HG03045 (cell line): ENCODE measurements at regions not wholly inside any gene's neighbourhood (a gene's known extent, or its start where the extent isn't known, plus 50 kb on each side); places are given as distances from the start of the nearest gene placed in this dataset.
"Not testable (repeated sequence)": the region's sequence is repeated elsewhere in the genome, so short reads cannot be mapped to it uniquely, and the experiment has no call there.

Experiments
- ATAC-seq: cut with Tn5 transposase; IDR thresholded peaks from one replicate; pipeline ENCODE4 v1.9.1; 2021; ENCODE audit warnings: mild to moderate bottlenecking, moderate library complexity; ENCODE audit not compliant: unreplicated experiment

DNA sequence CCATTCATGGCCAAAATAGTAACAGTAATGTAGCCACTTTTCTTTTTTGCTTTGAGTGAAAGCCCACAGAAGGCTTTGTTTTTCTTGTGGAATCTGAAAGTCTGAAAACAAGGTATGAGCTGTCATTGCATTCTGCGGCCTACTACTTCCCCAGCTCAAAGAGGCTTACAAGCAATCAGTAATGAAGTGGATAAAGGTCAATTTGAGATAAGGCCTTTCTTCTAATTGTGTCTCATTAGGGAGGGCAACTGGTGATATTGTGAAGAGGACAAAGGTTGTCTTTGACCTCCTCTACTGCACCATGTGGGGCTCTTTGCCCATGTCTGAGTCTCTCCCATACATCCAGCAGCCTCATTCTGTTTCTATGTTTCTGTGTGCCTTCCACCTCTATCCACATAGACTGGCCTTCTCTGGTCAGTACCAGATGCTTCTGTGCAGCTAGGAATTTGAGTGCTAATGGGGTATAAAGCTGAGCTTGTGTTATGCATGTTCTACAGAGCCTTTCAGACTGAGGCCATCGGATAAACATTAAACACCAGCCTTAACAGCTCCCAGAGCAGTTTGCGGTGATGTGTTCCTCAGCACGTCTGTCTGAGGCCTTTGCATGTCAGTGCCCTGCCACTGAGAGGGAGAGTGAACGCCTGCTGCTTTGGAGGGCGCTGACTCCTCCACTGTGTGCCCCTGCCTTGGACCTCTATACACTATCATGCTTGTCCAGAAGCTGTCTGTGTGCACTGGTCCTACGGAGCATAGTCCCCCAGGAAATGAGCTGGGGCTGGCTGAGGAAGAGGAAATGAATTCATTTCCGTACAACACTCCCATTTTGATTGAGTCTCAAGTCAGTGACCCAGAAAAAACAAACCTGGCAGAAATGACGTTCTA lies 80.2 kb downstream of the SH2D1A start:
- no peak for ATAC-seq

DNA sequence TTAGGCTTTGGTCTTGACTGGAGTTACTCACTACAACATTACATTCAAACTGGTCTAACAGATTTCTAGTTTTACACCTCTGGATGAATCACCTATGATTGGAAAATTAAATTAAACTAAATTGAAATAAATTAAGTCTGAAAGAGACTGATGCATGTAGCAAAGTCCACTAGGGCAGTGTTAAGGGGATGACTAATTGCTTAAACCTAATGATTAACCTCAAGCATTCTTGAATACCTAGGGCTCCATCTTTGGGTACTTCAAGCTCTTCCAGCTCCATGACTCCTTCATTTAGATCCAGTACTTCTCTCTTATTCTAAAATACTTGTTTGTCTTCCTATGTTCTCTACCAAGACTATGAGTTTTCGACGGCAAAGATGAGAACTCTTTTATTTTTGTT lies 86.8 kb downstream of the SH2D1A start:
- ATAC-seq: no peak

DNA sequence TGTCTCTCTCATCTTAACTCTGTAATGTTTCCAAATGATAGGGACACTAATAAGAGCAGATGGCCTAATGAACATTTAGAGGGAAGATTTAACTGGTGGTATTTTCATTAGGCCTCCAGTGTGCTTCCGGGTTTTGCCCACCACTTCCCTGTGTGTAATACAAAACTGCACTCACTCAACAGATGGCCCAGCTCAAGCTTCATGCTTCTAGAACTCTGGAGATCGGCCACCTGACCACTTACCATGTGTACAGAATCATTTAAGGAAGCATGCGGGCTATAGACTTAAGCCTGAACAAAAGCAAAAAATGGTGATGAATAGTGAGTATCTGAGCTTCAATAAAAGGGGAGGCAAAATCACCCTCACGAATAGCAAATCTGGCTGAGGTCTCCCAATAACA lies 89.3 kb downstream of the SH2D1A start:
- ATAC-seq: no peak

GRCh38 chrX:124440695-124441094 lies 94.3 kb downstream of the SH2D1A start:
- ATAC-seq: no peak

GRCh38 chrX:124441971-124442590 lies 95.7 kb downstream of the SH2D1A start:
- no peak for ATAC-seq

DNA sequence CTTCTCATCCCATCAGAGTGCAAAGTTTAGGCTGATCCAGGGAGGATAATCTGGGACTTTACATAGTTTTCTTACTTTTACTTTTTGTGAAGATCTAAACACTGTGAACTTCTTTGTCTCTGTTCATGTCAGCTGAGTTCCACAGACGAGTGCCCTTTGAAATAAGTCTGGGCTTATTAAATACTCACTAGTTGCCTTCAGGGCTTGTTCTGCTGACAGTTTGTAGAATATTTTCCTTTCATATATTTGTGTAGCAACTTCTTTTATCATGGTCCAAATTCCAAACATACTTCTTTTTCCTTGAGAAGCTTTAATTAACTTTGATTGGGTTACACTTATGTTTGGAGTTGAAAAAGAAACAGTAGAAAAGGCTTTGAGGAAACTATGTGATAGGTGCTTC lies 109.6 kb downstream of the SH2D1A start:
- ATAC-seq: no peak

- ATAC-seq: not testable (repeated sequence)
These were observed 113.5 kb downstream of the SH2D1A start for GRCh38 chrX:124459851-124460250.

DNA sequence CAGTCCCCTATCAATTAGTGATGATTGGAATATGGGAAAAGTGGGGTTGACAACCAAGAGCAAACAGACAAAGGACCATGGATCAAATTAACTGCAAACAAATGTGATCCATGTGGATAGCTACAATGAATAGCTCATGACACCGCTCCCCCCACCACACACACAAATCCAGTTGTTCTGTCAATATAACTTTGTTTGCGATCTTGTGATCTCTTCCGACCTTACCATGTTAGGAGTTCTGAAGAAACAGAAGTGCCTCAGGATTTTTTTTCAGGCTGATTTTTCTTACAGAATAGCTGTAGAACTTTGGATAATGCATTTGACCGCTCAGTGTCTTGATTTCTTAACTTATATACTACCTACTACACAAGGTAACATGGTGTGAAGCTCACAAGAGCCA lies 116.6 kb downstream of the SH2D1A start:
- no peak for ATAC-seq

- ATAC-seq: no peak
These were observed 120.8 kb downstream of the SH2D1A start for GRCh38 chrX:124467202-124467601.

DNA sequence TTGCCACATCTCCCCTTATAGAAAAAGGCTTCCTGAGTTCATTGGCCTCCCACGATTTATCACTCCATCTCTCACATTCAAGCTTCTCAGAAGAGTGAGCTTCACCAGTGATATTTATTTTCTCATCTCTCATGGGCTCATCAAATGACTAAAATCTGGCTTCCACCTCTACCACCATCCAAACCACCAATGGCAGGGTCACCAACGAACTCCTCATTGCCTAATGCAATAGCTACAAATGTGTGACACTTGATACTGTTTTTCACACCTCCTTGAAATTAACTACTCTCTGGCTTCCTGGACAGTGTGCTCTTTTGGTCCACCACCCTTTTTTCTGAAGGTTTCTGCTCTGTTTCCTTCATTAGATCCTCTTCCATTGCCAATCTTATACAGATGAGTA lies 129.0 kb downstream of the SH2D1A start:
- no peak for ATAC-seq

GRCh38 chrX:124476562-124476961 lies 130.2 kb downstream of the SH2D1A start:
- ATAC-seq: no peak

- no peak for ATAC-seq
These were observed 131.7 kb downstream of the SH2D1A start for GRCh38 chrX:124478046-124478445.

- no peak for ATAC-seq
These were observed 142.2 kb downstream of the SH2D1A start for GRCh38 chrX:124488412-124489161.

DNA sequence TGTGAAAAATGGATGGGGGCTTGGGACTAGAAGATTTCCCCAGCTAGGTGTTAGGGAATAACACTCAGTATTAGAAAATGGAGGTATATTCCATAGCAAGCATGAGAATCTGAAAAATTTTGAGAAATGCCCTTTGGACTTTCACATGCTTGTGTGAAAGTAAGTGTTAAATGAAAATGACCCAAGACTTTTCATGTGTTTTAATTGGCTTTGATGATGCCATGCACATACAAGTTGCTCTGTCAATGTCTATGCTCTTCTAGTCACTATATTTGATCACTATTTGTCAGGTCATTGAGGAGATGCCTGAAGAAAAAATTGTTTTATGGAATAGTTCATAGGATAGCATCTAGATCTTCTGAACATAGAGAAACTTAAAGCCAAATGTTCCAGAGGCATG lies 147.6 kb downstream of the SH2D1A start:
- ATAC-seq: no peak

GRCh38 chrX:124497386-124497785 lies 151.0 kb downstream of the SH2D1A start:
- ATAC-seq: no peak

- no peak for ATAC-seq
These were observed 155.2 kb downstream of the SH2D1A start for GRCh38 chrX:124501586-124501985.

- no peak for ATAC-seq
These were observed 155.8 kb downstream of the SH2D1A start for GRCh38 chrX:124502166-124502565.

DNA sequence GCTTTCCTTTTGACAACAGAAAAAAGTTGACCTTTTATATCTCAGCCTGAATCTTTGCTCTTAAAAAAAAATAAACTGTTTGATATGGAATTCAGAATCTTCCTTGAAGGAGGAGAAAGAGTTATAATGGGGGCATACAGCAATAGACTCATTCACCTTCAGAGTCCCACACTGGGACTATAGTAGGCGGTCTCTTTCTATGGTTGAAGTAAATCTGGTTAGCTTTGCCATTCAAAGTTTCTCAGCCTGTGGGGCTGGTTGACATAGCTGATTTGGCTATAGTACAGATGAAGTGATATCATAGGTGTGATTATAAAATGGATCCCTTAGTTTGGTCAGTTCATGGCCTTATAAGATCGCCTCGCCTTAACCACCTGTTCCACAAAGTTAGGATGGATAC lies 156.2 kb downstream of the SH2D1A start:
- ATAC-seq: no peak

DNA sequence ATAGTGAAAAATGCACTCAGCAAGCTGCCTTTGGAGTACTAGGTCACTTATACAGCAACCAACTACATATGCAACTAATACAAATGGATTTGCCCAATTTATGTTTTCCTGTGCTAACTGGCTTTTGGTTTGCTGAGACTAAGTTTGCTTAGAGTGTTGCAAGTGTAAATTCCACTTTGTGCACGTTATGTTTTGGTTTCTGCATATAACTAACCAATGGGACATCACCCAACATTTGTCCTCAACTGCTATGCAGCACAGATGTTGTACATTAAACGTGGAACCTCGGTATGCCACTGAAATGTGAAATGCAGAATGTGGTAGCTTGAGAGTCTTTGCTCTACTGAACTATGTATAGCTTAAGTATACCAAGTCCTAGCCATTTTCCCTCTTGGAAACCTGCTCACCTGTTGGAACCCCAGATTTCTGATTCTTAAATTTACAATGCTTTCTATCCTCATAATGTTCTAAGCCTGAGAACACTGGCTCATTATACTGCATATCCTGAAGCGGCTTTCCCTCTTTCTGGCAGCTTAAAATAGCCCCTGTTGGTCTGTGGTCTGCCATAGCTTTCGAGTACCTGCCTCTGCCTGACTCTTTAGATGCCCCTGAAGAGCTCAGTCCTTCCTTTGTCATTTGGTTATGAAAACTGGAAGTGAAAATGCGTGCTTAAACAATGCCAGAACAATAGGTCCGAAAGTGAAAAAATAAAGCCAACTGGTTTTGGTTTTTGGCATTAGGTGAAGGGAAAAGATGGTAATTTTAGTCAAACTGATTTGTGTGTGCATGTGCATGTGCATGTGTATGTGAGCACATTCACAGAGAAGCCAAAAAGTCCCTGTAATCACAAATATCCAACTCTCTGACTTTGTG lies 158.0 kb downstream of the SH2D1A start:
- ATAC-seq: peak; percentile 78

- no peak for ATAC-seq
These were observed 159.7 kb downstream of the SH2D1A start for GRCh38 chrX:124506066-124506465.

GRCh38 chrX:124507246-124507645 lies 160.9 kb downstream of the SH2D1A start:
- no peak for ATAC-seq
